Heart left ventricle (tissue), 13 donors: ENCODE measurements at regions not wholly inside any gene's neighbourhood (a gene's known extent, or its start where the extent isn't known, plus 50 kb on each side); places are given as distances from the start of the nearest gene placed in this dataset.

ENCODE experiments used
- CTCF ChIP-seq, 12 donors: fragments of 200-600 bp; sonication (generic) in 4 of 12; IDR thresholded peaks; one replicate each; pipeline versions ENCODE4 v1.5.0 to v1.8.0; 2018 to 2022; ENCODE audit warnings: antibody characterized with exemption in 12 of 12, mild to moderate bottlenecking in 5 of 12
- POLR2A ChIP-seq, 2 donors: fragments of 450-650 bp; IDR thresholded peaks; one replicate each; pipeline ENCODE4 v1.6.1; 2017; ENCODE audit warnings: antibody characterized with exemption in 2 of 2, mild to moderate bottlenecking in 2 of 2, moderate library complexity in 2 of 2
- donor health status: ischemic (EF 13 %, LVEDD 7.1; RV severe dilation, severe dysfunction).
- donor health status: DM: no; HTN: yes; CAD: no.
- donor health status: DM: no; HTN: no; CAD: no.
- donor health status: ischemic (EF 25% LVEDD 6.9; RV normal size, moderate dysfunction).
- donor health status: ischemic (EF 25% LVEDD 5.7; RV mildly dilated, moderate dysfunction).
- donor health status: ischemic (EF 35%, LVEDD 5.7; RV mildly dilated, moderate dysfunction).
- donor health status: nonischemic (EF 11% LVEDD 7.7; RV severe dilation, severe dysfunction).
- donor health status: DM: yes; HTN: yes; CAD: no.
- donor health status: PGD.
- donor health status: ischemic (EF 29% LVEDD 5.4; RV normal size, mild dysfunction).
- donor health status: nonischemic (EF 23%, LVEDD 6.1; RV moderate dilation, normal function).

GRCh38 chr2:172251231-172251630, 148.5 kb upstream of the DLX2 start:
- TF ChIP-seq CTCF (IDR thresholded peaks at IDR 0.05) (no peak), POLR2A (IDR thresholded peaks at IDR 0.05) (no peak)
